C4-2B (cell line): ENCODE measurements at regions not wholly inside any gene's neighbourhood (a gene's known extent, or its start where the extent isn't known, plus 50 kb on each side); places are given as distances from the start of the nearest gene placed in this dataset.

ENCODE experiments used
- CTCF ChIP-seq: fragments of 450-650 bp; conservative IDR thresholded peaks from 2 replicates; pipeline ENCODE4 v1.5.1; 2017; ENCODE audit warnings: mild to moderate bottlenecking
- ZFX ChIP-seq: fragments of 450-650 bp; IDR thresholded peaks from 2 replicates; pipeline ENCODE4 v1.6.1; 2017

GRCh38 chr4:33831442-33832066 lies 2412.8 kb downstream of the ARAP2 start:
- TF ChIP-seq CTCF: no peak
- no peak for TF ChIP-seq ZFX
